ENCODE measurements at regions not wholly inside any gene's neighbourhood (a gene's known extent, or its start where the extent isn't known, plus 50 kb on each side); places are given as distances from the start of the nearest gene placed in this dataset.

DNA sequence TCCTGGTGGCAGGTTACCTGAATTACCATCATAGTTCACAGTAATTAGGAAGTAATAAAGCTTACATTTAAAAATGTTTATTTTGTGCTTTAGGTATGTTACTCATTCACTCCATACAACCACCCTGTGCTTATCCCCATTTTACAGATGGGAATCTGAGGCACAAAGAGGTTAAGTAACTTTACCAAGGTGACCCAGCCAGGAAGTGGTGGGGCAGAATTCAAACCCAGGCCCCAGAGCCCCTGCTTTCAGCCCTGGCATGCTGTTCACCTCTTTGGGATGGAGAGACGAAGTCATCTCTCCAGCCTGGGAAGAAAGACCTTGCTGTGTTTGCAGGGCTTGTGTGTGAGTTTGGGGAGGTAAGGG is 285.6 kb upstream of the TPM1 start:
- H3K4me3 ChIP-seq (ENCODE audit: low read depth, low read length) = no peak overlapping the region

DNA sequence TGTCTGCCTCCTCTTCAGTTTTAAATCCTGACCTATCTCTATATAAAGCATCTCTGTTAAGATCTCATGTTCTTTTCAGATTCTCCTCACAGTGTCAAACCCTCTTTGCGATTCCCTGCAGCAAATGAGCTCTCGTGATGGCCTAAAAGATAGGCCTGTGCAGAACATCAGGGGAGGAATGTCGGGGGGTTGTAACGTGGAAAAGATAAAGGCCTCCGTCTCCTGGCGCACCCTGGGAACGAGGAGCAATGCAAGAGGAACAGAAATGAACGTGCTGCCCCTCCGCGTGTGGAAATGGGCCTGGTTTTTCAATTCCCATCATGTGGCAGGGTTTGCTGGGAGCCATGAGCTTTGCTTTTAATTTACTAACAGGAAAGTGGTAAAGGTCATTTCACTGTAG is 285.0 kb upstream of the TPM1 start:
- no peak overlapping the region for H3K4me3 ChIP-seq (ENCODE audit: low read depth, low read length)

DNA sequence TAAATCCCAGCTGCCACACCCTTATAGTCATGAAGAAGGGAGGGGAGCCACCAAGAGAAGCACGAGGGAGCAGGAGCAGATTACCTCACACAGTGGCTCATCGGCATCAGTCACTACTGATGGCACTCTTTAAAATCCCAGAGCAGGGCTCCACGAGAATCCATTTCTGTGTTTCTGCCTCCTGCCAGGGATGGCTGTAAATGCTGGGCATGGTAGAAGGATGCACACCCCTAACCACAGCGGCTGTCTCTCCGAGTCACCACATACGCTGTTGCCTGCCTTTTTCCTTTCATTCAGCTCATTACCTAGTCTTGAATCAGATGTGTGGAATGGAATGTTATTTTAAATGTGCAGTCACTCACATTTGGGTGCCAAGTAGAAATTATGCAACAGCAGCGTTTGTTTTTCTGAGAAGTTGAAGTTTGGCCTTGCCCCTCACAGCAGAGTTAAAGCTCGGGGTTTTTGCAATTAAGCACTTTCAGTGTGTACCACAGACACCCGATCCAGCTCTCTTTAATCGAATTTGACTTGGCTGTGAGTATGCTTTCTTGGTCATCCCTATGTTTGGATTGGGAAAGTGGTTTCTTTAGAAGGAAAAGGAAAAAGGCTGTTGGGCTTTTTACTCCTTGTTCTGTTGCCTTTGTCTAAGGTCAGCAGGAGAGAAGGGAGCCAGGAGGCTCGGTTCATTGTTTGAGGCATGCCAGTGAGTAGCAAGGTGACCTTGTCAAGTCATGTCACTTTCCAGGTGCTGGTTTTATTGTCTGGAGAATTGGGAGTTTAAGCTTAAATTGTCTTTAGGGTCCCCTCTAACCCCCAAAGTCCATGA is 284.2 kb upstream of the TPM1 start:
- no peak overlapping the region for H3K4me3 ChIP-seq (ENCODE audit: low read depth, low read length)

DNA sequence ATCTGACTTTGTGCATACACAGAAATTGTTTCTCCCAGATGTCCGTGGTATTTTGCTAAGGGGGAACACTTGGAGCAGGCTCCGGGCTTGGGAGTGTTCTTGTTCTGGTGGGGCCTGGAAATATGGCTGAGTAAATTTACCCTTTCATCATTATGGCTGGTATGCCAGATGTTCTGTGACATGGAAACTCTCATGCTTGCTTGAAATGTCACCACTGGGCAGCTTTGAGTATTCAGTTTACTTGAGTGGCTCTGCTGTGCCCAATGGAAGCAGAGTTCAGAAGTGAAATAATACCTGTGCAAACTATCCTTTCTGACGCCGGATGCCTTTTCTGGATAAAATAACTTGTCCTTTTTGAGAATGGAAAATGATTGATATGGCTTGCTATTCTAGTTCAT is 283.6 kb upstream of the TPM1 start:
- no peak overlapping the region for H3K4me3 ChIP-seq (ENCODE audit: low read depth, low read length)

DNA sequence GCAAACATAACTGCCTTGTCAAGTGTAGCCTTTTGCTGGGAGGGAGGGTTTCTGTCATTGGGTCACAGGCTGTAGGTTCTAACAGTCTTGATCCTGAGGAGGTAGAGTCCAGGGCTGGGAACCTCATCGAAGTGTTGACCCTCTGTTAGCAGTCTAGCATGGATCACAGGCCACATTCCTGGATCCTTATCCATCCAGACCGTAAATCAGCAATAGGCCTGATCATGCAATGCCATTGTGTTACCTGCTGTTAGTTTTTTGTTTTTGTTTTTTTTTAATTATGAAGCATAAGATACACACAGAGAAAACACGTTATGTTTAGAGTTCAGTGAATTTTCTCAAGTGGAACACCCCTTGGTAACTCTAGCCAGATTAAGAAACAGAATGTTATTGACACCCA is 282.0 kb upstream of the TPM1 start:
- H3K4me3 ChIP-seq (ENCODE audit: low read depth, low read length) = no peak overlapping the region

DNA sequence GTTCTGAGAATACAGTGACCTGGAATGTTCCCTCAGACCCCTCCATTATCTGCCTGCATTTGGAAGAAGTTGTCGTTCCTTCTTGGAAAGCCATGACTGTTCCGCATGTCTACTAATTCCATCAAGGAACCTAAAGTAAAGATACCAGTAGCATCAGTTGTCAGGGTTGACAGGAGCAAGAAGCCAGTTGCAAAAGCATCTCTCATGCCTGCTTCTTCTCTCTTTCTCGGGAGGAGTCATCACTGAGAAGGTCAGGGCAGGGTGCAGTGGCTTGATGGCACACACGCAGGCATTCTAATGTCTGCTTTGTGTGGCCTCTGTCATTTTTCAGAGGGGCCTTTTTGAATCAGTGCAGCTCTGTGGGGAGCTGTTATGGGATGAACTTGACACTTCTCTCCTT is 276.6 kb upstream of the TPM1 start:
- H3K4me3 ChIP-seq (ENCODE audit: low read depth, low read length) = no peak overlapping the region

DNA sequence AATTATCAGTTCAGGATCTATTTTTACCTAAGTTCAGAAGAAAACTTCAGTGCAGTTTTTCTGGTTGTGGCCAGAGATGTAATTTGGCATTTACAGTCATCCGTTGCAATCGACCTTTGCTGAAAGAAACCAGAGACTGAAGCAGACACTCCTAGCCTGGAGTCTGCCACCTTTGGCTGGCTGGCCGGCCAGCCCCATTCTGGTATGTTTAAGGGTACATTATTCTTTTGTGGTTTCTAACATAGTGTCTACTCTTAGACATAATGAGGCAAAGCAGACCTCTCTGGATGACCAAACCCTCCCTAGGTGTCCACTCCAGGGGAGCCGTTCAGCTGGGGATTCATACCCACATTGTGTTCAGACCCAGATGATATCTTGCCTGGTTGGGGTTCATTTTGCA is 275.9 kb upstream of the TPM1 start:
- H3K4me3 ChIP-seq (ENCODE audit: low read depth, low read length) = no peak overlapping the region

DNA sequence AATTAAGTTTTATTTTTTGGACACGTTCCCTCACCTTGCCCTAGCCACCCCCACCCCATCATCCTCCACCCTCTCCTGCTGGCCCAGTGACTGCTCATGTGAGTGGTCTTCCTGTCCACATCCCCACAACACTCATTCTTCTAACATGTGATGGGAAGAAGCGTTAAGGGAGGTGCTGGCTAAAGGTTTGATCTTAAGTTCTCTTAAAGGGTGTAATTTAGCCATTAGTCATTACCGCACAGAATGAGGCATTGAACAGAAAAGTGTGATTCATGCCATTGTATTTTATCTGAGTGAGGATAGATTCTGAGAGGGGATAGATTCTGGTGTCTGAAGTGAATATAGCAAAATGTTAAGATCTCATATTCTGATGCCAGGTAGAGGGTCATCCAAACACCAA is 272.9 kb upstream of the TPM1 start:
- H3K4me3 ChIP-seq (ENCODE audit: low read depth, low read length) = no peak overlapping the region

DNA sequence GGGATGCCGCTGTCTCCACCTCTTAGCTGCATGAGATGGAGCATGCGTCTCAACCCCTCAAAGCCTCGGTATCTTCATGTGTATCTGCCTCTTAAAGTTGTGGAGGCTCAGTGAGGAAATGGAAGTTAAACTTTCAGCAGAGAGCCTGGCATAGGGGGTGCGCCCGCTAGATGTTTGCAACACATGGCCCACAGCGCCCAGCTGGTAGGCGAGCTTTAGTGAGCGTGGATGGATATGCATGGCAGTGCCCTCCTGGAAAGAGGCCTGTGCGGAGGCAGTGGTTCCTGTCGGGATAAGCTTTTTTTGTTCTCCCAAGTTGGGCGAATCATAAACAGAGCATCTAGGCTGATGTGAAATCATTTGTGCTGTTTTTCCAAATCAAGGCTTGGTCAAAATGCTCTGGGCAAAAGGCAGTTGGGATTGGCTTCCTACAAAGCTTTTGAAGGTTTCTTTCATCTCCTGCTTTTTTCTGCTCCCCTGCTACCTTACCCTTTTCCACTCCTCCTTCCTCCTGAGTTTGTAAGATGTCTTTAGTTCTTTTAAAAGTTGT is 272.4 kb upstream of the TPM1 start:
- no peak overlapping the region for H3K4me3 ChIP-seq (ENCODE audit: low read depth, low read length)

DNA sequence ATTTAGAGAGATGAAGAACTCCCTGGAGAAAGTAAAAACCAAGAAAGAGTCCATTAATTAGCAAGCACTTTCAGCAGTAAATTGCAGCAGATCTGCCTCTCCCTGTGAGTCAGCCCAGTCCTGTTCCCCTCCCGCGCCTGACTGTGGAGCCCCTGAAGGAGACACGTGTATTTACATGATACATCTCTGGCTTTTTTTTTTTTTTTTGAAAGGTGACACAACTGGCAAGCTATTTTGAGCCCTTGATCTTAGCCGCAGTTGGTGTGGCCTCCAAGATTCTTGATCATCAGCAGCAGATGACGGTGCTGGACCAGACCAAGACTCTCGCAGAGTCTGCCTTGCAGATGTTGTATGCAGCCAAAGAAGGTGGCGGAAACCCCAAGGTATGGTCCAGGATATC is 271.8 kb upstream of the TPM1 start:
- H3K4me3 ChIP-seq (ENCODE audit: low read depth, low read length) = no peak overlapping the region

DNA sequence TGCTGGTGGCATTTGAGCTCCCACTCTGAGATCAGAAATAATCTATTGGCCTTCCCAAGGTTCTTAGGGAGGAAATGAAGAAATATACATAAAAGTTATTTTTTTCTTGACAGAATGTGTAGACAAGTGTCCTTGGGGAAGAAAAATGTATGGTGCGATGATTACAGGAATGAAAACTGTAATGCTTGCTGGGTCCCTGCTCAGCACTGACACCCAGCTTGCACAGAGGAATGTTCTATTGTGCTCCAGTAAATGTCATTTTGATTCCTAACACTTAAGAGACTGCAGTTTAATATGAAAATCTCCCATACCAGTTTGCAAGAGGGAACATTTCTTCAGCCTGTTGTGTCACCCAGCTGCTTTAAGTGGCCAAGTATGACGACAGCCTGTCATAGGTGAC is 271.3 kb upstream of the TPM1 start:
- H3K4me3 ChIP-seq (ENCODE audit: low read depth, low read length) = no peak overlapping the region

DNA sequence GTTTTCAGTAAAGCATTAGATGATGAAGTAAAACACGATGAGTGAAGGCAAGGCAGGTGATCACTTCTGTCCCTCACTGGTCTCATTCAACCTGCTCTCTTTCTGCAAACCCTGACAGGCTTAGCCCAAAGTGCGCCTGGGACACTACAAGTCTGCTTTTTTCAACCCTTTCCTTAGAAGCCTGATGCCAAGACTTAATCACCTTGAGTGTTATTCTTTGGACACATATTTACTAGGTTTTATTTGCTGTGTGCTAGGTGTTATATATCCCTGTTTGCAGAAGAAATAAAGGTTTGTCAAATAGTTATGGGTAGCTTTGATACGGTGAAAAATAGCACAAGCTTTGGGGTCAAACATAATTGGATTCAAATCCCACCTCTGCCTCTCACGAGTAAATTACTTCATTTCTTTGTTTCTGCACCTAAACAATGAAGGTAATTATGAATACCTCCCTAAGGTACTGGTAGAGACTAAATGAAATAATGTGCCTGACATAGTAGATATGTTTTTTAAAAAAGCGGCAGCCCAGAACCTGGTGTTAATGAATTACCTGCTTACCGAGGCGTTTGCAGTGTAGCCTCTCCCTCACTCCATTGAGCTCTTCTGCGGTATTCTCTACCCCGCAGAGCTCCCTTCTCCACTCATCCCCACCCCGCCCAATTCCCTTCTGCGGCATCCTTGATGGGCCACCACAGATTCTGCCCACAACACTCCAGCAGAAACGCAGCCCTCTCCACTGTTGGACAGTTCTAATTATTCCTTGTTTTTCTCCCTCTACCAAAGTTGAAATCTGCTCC is 269.0 kb upstream of the TPM1 start:
- no peak overlapping the region for H3K4me3 ChIP-seq (ENCODE audit: low read depth, low read length)

DNA sequence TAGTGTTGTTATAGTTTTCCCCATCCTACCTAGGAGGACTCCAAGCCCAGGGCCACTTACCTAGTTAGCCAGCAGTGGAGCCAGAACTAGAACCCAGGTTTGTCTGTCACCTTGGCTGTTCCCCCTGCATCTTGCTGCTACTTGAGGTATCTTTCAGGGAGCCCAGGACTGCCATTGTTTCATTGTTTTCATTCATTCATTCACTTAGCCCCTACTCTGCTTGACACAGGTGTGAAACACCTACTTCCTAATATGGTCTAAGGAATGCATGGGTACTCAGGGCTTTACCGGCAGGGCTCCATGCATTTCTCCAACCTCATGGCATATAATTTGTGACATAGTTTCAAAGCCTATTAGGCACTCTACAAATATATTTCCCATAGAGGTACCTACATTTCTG is 266.6 kb upstream of the TPM1 start:
- H3K4me3 ChIP-seq (ENCODE audit: low read depth, low read length) = no peak overlapping the region

DNA sequence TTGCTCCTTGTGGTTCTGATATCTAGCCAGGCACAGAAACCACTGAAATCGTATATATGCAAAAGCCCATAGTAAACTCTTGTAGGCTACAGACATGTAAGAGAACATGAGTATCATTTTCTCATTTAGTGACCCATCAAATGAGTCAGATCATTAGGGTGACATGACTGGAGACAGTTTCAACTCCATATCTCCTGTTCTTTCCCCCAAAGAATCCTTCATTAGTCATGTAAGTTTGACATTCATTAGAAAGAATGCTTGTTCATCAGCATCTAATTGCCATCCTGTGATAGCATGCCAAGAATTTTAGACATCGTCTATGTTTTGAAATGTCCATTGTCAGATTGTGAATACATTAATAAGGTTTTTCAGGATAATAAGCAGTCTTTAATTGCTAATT is 264.9 kb upstream of the TPM1 start:
- no peak overlapping the region for H3K4me3 ChIP-seq (ENCODE audit: low read depth, low read length)

DNA sequence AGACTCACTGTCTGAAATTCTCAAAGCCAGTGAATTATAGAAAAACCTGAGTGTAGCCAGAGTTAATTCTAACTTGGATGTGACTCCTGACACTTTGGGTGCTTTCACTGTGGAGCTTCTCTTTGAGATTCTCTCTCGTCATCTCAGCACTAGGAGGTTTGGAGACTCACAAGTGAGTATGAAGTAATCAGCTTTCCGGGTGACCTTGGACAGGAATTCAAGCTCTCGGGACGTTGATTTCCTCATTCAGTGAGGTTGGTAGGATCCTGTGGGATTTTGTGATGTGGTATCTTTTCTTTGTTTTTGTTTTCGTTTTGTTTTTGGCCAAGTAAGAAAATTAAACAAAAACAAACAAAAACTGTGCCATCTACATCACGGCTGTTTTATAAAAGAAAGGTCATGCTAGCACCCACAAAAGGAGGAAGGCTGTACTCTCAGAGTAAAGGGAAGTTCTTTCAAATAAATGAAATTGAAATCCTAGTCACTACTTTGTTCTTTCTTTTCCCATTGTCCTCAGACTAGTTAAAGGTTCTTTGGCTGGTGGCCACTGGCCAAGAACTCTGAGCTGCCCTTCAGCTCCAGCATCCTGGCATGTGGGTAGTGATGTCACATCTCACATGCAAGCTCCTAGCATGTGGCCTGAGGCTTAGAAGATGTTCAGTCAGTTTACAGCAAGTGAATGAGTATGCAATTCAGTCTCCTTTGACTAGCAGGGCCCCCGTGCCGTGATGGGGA is 263.3 kb upstream of the TPM1 start:
- H3K4me3 ChIP-seq (ENCODE audit: low read depth, low read length) = no peak overlapping the region

DNA sequence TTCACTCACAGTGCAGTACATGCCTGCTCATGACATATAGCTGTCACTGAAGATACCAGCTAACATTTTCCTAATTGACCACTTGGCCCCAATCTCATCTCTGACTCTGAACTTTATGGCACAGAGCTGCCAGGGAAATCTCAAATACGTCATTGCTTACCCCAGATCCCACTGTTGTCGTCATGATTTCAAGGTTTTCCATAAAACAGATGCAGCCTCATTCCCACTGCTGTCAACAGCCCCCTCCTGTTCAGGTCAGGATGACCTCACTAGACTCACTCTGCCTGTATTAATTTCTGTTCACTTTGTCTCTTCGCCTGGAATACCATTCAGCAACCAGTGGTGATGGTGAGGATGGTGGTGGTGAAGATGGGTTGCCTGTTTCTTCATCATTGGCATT is 262.6 kb upstream of the TPM1 start:
- H3K4me3 ChIP-seq (ENCODE audit: low read depth, low read length) = no peak overlapping the region

DNA sequence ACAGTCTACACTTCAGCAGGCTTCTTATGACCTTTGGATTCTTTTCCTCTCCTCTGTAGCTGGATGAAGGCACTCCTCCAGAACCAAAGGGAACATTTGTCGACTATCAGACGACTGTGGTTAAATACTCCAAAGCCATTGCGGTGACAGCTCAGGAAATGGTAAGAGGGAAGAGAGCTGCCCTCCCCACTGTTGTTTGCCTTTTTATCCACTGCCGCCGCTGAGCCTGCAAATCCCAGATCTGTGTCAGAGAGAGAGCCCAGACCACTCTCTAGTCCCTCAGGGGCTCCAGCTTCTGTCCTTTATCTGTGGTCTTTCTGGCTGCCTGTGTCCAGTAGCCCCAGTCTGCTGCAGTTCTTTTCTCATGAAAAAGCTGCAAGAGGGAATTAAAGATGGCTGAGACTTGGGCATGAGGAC is 261.5 kb upstream of the TPM1 start:
- H3K4me3 ChIP-seq (ENCODE audit: low read depth, low read length) = no peak overlapping the region

DNA sequence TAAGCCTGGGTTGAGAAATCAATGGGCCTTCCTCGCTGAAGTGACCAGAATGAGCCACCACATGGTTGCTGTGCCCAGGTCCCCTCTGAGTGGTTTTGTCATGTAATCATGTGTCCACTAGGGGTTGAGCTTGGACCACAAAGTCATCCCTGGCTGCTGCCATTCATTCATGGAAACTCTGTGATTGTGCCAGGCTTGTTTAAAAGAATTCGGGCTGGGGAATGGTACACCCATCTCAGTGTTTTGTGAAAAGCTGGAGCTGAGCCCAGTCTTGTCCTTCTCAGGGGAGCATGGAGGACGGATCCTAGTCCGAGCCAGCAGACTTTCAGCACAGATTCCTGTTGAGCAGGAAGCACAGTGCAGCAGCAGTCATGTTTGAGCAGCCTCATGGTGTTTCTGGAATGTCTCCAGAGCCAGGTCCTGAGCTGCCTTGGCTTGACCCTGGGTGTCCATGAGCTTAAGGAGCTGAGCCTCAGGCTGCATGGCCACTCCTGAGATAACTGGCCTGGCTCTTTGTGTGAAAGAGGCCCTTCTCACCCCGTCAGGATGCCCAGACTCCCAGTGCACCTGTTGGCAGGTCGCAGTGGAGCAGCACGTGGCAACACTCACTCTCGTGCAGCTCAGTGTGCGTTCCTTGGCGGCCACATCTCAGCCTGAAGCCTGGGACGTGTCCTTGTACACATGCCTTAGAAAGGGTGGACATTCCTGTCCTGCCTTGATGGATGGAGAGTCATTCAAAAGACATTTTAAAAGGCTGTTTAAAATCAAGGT is 260.3 kb upstream of the TPM1 start:
- H3K4me3 ChIP-seq (ENCODE audit: low read depth, low read length) = no peak overlapping the region

DNA sequence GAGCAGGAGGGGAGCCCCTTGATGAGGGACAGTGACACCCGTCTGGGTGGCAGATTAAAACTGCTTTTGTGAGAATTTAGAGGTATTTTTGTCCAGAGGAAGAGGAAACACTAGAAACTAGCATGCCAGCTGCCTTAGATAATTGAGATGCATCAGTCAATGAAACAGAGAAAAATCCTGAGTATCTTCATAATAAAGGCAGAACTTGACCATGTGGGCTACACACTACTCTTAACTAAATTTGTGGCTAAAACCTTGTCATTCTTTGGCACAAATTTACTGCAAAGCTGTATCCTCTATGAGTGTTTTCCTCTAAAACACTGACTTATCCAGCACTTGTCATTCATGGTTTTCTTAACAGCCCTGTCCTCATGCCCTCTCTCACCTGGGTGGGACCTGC is 259.7 kb upstream of the TPM1 start:
- H3K4me3 ChIP-seq (ENCODE audit: low read depth, low read length) = no peak overlapping the region

DNA sequence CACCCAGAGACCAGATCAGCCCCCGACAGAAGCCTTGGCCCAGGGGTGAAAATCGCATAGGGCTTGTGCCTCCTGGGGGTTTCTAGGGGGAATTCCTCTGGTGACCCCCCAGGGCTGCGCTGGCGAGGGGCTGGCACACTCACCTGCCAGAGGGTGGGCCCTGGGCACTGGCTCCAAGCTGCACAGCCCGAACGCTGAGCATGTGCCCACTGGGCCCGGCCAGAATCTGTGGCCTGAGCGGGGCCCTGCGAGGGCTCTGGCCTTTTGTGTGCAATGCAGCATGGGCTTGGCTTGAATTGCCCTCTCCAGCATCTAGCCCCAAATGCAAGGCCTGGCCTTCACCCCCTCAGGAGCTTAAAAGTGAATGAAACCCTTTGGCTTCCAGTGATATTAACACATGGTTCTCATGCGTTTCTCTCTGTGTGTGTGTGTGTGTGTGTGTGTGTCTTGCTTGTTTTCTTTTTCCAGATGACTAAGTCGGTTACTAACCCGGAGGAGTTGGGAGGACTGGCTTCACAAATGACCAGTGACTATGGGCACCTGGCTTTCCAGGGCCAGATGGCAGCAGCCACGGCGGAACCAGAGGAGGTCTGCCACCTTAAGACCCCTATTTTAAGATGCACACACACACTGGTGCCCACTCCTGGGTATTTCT is 259.1 kb upstream of the TPM1 start:
- no peak overlapping the region for H3K4me3 ChIP-seq (ENCODE audit: low read depth, low read length)
